H9 (cell line): ENCODE measurements at regions not wholly inside any gene's neighbourhood (a gene's known extent, or its start where the extent isn't known, plus 50 kb on each side); places are given as distances from the start of the nearest gene placed in this dataset.

Source experiments
- DNase-seq: peaks from one replicate; pipeline ENCODE4 v3.0.0-alpha.2; 2017
- H2AFZ ChIP-seq: one replicate; pipeline ENCODE4 v1.6.1; 2013; ENCODE audit warnings: mild to moderate bottlenecking, low read length, control low read depth, moderate library complexity
- H2AK5ac ChIP-seq: 2 replicates; pipeline ENCODE4 v1.6.1; 2013; ENCODE audit warnings: low read length, control low read depth, mixed read lengths; ENCODE audit not compliant: insufficient read length
- H2BK120ac ChIP-seq: one replicate; pipeline ENCODE4 v1.6.1; 2013; ENCODE audit warnings: low read depth, mild to moderate bottlenecking, low read length, control low read depth, inconsistent platforms; ENCODE audit not compliant: poor library complexity, severe bottlenecking
- H2BK12ac ChIP-seq: 2 replicates; pipeline ENCODE4 v1.6.1; 2013; ENCODE audit warnings: low read length, control low read depth, mixed read lengths, low read depth; ENCODE audit not compliant: insufficient read length
- H2BK15ac ChIP-seq: 2 replicates; pipeline ENCODE4 v1.6.1; 2013; ENCODE audit warnings: low read depth, low read length, control low read depth
- H2BK20ac ChIP-seq: one replicate; pipeline ENCODE4 v1.6.1; 2013; ENCODE audit warnings: low read depth, mild to moderate bottlenecking, low read length, control low read depth, inconsistent platforms; ENCODE audit not compliant: poor library complexity, severe bottlenecking
- H2BK5ac ChIP-seq: 2 replicates; pipeline ENCODE4 v1.6.1; 2013; ENCODE audit warnings: low read length, control low read depth, mixed read lengths; ENCODE audit not compliant: insufficient read length
- H3K14ac ChIP-seq: 2 replicates; pipeline ENCODE4 v1.6.1; 2013; ENCODE audit warnings: low read length, control low read depth; ENCODE audit not compliant: insufficient read depth
- H3K18ac ChIP-seq: 2 replicates; pipeline ENCODE4 v1.6.1; 2013; ENCODE audit warnings: low read depth, mild to moderate bottlenecking, mixed read lengths, low read length, control low read depth; ENCODE audit not compliant: insufficient read length
- H3K23ac ChIP-seq: 2 replicates; pipeline ENCODE4 v1.6.1; 2013; ENCODE audit warnings: low read length, control low read depth, mixed read lengths, low read depth; ENCODE audit not compliant: insufficient read length
- H3K23me2 ChIP-seq: 2 replicates; pipeline ENCODE4 v1.6.1; 2013; ENCODE audit warnings: low read depth, mild to moderate bottlenecking, mixed read lengths, low read length, control low read depth; ENCODE audit not compliant: insufficient read length, poor library complexity, severe bottlenecking
- H3K27ac ChIP-seq: 2 replicates; pipeline ENCODE4 v1.5.1; 2013; ENCODE audit warnings: low read length, control low read depth, mixed read lengths, low read depth; ENCODE audit not compliant: insufficient read length
- H3K27me3 ChIP-seq: 2 replicates; pipeline ENCODE4 v1.6.1; 2013; ENCODE audit warnings: low read length, control low read depth, inconsistent platforms; ENCODE audit not compliant: insufficient read depth
- H3K4ac ChIP-seq: 2 replicates; pipeline ENCODE4 v1.6.1; 2013; ENCODE audit warnings: low read depth, mild to moderate bottlenecking, control low read depth, inconsistent platforms, low read length, moderate library complexity
- H3K4me1 ChIP-seq: 2 replicates; pipeline ENCODE4 v1.6.1; 2013; ENCODE audit warnings: low read length, control low read depth, inconsistent platforms; ENCODE audit not compliant: insufficient read depth
- H3K4me2 ChIP-seq: 2 replicates; pipeline ENCODE4 v1.6.1; 2013; ENCODE audit warnings: low read length, control low read depth, mixed read lengths; ENCODE audit not compliant: insufficient read length, insufficient read depth
- H3K56ac ChIP-seq: 2 replicates; pipeline ENCODE4 v1.6.1; 2013; ENCODE audit warnings: low read depth, mild to moderate bottlenecking, mixed read lengths, low read length, control low read depth; ENCODE audit not compliant: insufficient read length
- H3K79me1 ChIP-seq: 2 replicates; pipeline ENCODE4 v1.6.1; 2013; ENCODE audit warnings: low read depth, mild to moderate bottlenecking, moderate library complexity, low read length, control low read depth, inconsistent platforms; ENCODE audit not compliant: insufficient read depth, poor library complexity, severe bottlenecking
- H3K79me2 ChIP-seq: 2 replicates; pipeline ENCODE4 v1.6.1; 2013; ENCODE audit warnings: low read length, control low read depth, inconsistent platforms; ENCODE audit not compliant: insufficient read depth
- H3K9ac ChIP-seq: 2 replicates; pipeline ENCODE4 v1.6.1; 2013; ENCODE audit warnings: low read length, control low read depth, mixed read lengths; ENCODE audit not compliant: insufficient read length; ENCODE audit errors: extremely low read depth
- H3K9me3 ChIP-seq: one replicate; pipeline ENCODE4 v1.6.1; 2013; ENCODE audit warnings: low read depth, low read length, inconsistent platforms; ENCODE audit not compliant: control insufficient read depth
- H3T11ph ChIP-seq: one replicate; pipeline ENCODE4 v1.6.1; 2013; ENCODE audit warnings: mild to moderate bottlenecking, low read length, control low read depth, inconsistent platforms
- H4K20me1 ChIP-seq: one replicate; pipeline ENCODE4 v1.6.1; 2013; ENCODE audit not compliant: control insufficient read depth, insufficient read length, insufficient read depth
- H4K5ac ChIP-seq: 2 replicates; pipeline ENCODE4 v1.6.1; 2013; ENCODE audit warnings: low read depth, mild to moderate bottlenecking, mixed read lengths, low read length, control low read depth; ENCODE audit not compliant: insufficient read length
- H4K8ac ChIP-seq: replicated peaks from 2 replicates; pipeline ENCODE4 v1.6.1; 2013; ENCODE audit warnings: low read length, control low read depth, mixed read lengths, low read depth; ENCODE audit not compliant: insufficient read length
- H4K91ac ChIP-seq: 2 replicates; pipeline ENCODE4 v1.6.1; 2013; ENCODE audit warnings: low read depth, mild to moderate bottlenecking, moderate library complexity, mixed read lengths, low read length, control low read depth; ENCODE audit not compliant: insufficient read length
- H3K27ac Mint-ChIP-seq, 3 experiments: 2 replicates in 2 of 3; 3 replicates in 1 of 3; pipeline ENCODE4 v1.8.0; 2020 to 2021; ENCODE audit warnings: mixed read lengths in 3 of 3, mild to moderate bottlenecking in 1 of 3, moderate library complexity in 1 of 3
- H3K27me3 Mint-ChIP-seq: 2 replicates; pipeline ENCODE4 v1.8.0; 2021; ENCODE audit warnings: low read depth, mild to moderate bottlenecking, moderate library complexity, mixed read lengths
- H3K36me3 Mint-ChIP-seq, 3 experiments: 2 replicates in 2 of 3; 3 replicates in 1 of 3; pipeline ENCODE4 v1.8.0; 2020 to 2021; ENCODE audit warnings: low read depth in 3 of 3, mixed read lengths in 3 of 3; ENCODE audit not compliant: insufficient read depth in 1 of 3
- H3K4me1 Mint-ChIP-seq, 2 experiments: 2 replicates each; pipeline ENCODE4 v1.8.0; 2020; ENCODE audit warnings: mixed read lengths in 2 of 2
- H3K4me3 Mint-ChIP-seq, 2 experiments: 2 replicates in 1 of 2; 3 replicates in 1 of 2; pipeline ENCODE4 v1.8.0; 2020 to 2021; ENCODE audit warnings: mild to moderate bottlenecking in 2 of 2, mixed read lengths in 2 of 2, moderate library complexity in 1 of 2
- H3K9me3 Mint-ChIP-seq, 2 experiments: 2 replicates in 1 of 2; 3 replicates in 1 of 2; pipeline ENCODE4 v1.8.0; 2020; ENCODE audit warnings: mild to moderate bottlenecking in 2 of 2, mixed read lengths in 2 of 2, moderate library complexity in 1 of 2
- WGBS: extraction: QIAGEN DNeasy Blood & Tissue Kit; methylation state at CpG from one replicate; pipeline ENCODE4 v1.1.7; 2013; ENCODE audit warnings: missing lambda C conversion rate, low lambda C conversion rate, mixed read lengths; ENCODE audit not compliant: insufficient read length; ENCODE audit errors: extremely low coverage; 5-methylcytosine and 5-hydroxymethylcytosine counted together
- TF ChIP-seq, protein P1 (sequence below): fragments of 200-600 bp; sonication (generic); conservative IDR thresholded peaks from 3 replicates; pipeline ENCODE4 v1.8.0; 2021; ENCODE audit warnings: antibody characterized with exemption, mild to moderate bottlenecking

DNA sequence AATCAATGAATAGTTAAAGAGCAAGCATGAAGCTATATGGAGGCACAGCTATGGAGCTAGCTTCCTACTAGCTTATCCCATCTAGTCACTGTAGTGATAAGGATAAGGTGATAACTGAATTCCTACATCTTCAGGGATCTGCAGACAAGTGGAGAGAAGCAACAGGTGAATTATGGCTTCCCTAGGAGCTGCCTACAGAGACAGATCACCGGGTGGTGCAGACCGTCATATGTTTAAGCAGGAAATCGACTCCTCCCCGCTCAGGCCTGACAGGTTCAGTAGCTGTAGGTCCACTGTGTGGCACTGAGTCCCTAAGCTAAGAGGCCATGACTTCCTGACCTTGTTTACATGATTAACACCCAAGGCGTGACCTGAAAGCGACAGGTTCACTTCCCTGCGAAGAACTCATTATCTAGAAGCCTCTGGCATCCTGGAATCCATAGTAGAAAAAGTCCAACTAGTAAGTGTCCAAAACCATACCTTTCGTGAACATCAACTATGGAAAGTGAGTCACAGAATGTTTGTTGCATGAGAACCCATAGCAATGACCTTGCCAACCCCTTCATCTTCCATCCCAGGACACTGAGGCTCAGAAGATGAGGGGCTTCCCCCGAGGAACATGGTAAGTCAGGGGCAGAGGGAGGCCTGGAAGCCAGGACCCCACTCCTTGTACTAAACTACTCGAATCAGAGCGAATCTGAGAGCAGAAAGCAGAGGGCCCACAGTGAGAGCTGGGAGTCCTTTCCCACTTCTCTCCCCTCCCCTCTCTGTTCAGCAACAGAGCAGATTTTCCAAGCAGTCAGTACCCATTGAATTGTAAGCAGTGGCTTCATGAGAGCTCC, 75.4 kb upstream of the CCND2 start:
- Histone ChIP-seq H3K14ac (no peak overlapping the region), H3K27ac (no peak overlapping the region), H3K56ac (no peak overlapping the region), H2AK5ac (no peak overlapping the region), H3K4me1 (peaks cover 10% of the 10 kb centered on the region), H3K79me2 (no peaks in the 10 kb centered on the region), H3K9ac (no peak overlapping the region), H3K23me2 (no peaks in the 10 kb centered on the region), H3K79me1 (no peaks in the 10 kb centered on the region), H3T11ph (no peak overlapping the region), H3K27me3 (no peaks in the 10 kb centered on the region), H4K5ac (no peak overlapping the region), H4K8ac (no peak overlapping the region), H2BK20ac (no peak overlapping the region), H3K4ac (no peak overlapping the region), H3K18ac (no peak overlapping the region), H2BK12ac (no peak overlapping the region), H2BK120ac (no peak overlapping the region), H3K9me3 (no peaks in the 10 kb centered on the region), H2BK15ac (no peak overlapping the region), H2AFZ (no peak overlapping the region), H4K20me1 (no peaks in the 10 kb centered on the region), H2BK5ac (no peak overlapping the region), H3K4me2 (no peak overlapping the region), H3K23ac (no peak overlapping the region), H4K91ac (no peak overlapping the region)
- Mint-ChIP-seq H3K4me1 (peaks cover 45 to 55% of the 10 kb centered on the region in 2 experiments), H3K36me3 (no peaks in the 10 kb centered on the region; a peak in 1 of 7 replicates), H3K4me3 (no peak overlapping the region), H3K27me3 (peaks cover 24% of the 10 kb centered on the region), H3K9me3 (peaks cover 0 to 3% of the 10 kb centered on the region in 2 experiments; a peak in 1 of 5 replicates), H3K27ac (no peak overlapping the region)
- no CpG with 5 or more reads among the region's 11 CpGs for WGBS
- TF ChIP-seq, protein P1, sequence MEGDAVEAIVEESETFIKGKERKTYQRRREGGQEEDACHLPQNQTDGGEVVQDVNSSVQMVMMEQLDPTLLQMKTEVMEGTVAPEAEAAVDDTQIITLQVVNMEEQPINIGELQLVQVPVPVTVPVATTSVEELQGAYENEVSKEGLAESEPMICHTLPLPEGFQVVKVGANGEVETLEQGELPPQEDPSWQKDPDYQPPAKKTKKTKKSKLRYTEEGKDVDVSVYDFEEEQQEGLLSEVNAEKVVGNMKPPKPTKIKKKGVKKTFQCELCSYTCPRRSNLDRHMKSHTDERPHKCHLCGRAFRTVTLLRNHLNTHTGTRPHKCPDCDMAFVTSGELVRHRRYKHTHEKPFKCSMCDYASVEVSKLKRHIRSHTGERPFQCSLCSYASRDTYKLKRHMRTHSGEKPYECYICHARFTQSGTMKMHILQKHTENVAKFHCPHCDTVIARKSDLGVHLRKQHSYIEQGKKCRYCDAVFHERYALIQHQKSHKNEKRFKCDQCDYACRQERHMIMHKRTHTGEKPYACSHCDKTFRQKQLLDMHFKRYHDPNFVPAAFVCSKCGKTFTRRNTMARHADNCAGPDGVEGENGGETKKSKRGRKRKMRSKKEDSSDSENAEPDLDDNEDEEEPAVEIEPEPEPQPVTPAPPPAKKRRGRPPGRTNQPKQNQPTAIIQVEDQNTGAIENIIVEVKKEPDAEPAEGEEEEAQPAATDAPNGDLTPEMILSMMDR, result no peak
- DNase-seq, result no peak
